NCI-H1092 (cell line): ENCODE measurements at regions not wholly inside any gene's neighbourhood (a gene's known extent, or its start where the extent isn't known, plus 50 kb on each side); places are given as distances from the start of the nearest gene placed in this dataset.

Experiments
- DNase-seq: peaks from one replicate; lab custom pipeline; 2025; lab: John Stamatoyannopoulos, UW

DNA sequence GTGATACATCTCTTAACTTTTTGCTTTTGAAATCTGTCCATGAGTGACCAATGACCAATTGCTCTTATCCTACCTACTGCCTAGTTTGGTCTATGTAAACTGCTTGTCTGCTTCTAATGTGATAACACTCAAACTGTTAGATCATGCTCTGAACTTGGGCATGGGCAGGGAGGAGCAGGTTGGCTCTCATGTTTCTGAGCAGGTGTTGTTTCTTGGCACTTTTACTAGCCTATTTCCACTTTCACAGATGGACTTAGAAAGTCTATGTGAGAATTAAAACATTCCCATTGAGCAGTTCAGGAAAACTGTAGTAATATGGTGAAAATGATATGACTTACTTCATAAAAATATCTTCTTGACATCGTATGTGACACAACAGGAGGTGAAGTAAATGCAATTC lies 538.4 kb downstream of the HACE1 start:
- no peak for DNase-seq

GRCh38 chr6:104320896-104321295 lies 538.8 kb downstream of the HACE1 start:
- no peak for DNase-seq

DNA sequence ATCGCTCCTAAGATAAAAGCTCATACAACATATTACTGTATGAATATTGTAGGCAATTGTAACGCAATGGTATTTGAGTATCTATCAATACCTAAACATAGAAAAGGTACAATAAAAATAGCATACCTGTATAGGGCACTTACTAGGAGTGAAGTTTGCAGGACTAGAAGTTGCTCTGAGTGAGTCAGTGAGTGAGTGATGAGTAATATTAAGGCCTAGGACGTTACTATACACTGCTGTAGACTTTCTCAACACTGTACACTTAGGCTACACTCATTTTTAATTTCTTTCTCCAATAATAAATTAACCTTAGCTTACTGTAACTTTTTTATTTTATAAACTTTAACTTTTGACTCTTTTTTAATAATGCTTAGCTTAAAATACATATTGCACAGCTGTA lies 546.9 kb downstream of the HACE1 start:
- DNase-seq: no peak

DNA sequence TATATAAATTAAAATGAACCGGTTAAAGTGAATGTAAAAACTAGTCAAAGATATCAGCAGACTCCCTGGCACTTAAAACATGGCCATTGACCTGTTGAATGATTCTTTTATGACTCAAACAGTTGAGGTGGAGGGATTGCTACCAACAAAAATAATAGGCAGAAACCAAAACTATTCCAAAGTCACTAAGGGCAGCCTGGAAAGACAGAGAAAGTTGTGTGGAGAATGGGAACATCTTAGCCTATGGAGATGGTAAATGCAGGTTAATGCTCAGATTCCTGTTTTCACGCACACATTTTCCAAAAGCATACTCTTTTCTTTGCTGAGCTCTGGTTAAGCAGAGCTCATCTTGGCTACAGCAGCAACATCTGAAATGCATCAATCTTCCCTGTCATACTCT lies 553.5 kb downstream of the HACE1 start:
- DNase-seq: no peak

DNA sequence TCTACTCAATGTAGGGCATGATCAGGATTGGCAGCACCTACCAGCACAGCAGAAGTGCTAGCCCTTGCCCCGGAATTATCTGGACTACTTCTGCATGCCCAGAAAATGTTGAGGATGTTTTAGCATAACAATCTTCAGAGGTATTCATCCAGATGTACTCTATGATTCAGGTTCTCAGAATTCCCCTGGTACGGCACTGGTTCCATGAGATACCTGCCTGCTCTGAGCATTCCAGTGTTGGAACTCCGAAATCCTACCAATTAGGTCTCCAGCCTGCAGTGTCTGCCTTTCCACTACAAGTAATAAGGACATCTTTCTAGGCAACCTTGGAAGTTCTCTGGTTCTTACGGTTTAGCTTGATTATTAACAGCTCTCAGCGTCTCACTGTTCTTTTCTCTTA lies 554.5 kb downstream of the HACE1 start:
- DNase-seq: no peak

DNA sequence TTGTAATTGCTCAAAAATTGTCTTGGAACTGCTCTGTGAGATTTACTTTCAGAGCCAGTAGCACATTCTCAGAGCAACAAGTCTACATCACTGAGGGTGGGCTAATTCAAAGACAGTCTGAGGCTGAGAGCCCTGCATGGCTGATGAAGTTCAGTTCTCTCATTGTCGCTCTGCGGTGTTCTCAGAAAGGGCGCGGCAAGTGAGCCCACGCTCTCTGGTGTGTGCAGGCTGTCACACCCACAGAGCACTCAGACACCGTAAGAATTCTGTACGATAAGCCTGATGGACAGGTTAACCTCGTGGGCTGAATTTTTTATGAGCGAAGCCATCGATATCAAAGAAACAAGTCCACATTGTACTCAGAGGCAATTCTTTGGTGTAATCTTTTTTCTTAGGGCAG lies 557.8 kb downstream of the HACE1 start:
- DNase-seq: no peak

DNA sequence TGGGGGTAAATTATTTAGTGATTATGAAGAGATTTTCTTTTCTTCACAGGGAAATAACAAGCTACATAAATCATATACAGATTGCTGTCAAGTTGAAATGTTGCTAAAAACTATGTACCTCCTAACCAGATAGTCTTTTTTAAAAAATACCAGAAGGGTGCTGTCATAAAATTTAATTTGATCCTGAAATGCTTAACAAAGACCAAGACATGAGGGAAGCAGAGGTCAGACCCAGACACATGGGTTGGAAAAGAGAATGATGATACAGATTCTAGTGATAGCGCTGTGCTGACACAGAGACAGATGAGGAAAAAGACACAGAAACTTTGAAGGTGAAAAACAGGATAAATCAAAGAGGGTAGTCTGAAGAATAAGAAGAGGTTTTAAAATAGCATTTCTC lies 573.1 kb downstream of the HACE1 start:
- no peak for DNase-seq

DNA sequence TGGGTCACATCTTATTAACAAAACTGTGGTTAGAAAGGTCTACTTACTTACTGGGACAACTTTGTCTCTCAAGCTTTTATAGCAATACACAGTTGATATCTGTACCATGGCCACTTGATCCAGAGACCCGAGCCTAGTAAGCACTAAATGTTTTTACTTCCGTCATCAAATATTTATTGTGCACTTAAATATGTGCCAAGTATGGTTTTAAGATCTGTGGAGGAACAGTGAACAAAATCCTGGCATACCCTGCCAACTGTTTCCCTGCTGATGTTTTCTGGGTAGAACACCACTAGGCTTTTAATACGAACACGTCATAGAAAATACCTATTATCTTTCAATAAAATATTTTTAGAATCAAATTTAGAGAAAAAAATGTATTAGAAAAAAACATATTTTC lies 574.8 kb downstream of the HACE1 start:
- DNase-seq: no peak

- DNase-seq: no peak
Measured at GRCh38 chr6:104282581-104282980, 577.1 kb downstream of the HACE1 start.

- no peak for DNase-seq
Measured at GRCh38 chr6:104281370-104281769, 578.3 kb downstream of the HACE1 start.

DNA sequence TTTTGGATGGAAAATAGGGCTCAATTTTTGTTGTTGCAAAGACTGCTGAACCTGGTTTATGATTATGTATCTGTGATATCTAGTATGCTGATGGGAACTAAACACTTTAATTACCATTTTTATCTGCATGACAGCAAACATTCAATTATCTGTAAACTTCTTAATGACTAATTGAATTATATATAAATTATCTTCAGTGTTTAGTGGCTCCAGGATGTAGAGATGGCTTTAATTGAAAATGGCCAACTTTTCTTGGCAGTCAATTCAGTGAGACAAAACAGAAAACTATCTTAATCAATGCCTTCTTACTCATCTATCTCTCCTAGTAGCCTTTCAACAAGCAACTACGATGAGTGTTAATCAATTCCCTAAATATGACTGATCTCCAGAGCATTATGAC lies 591.3 kb downstream of the HACE1 start:
- DNase-seq: no peak

DNA sequence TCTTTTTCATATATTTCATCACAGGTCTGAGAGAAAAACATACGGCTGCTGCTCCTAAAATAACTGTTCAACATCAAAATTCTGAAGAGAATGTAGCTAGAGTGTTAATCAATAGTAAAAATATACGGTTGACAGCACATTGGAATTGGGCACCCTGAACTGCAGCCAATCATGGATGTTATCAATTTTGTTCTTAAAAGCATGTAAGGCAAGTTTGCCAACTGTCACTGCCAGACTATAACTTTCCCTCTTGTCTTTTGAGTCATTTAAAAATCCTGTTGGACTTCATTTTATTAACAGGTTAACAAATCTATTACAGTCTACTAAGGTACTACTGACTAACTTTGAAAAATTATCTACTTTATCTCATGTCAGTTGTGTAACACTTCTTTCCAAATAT lies 592.8 kb downstream of the HACE1 start:
- no peak for DNase-seq

GRCh38 chr6:104256646-104257045 lies 603.1 kb downstream of the HACE1 start:
- no peak for DNase-seq

GRCh38 chr6:104253236-104253635 lies 606.5 kb downstream of the HACE1 start:
- DNase-seq: no peak

DNA sequence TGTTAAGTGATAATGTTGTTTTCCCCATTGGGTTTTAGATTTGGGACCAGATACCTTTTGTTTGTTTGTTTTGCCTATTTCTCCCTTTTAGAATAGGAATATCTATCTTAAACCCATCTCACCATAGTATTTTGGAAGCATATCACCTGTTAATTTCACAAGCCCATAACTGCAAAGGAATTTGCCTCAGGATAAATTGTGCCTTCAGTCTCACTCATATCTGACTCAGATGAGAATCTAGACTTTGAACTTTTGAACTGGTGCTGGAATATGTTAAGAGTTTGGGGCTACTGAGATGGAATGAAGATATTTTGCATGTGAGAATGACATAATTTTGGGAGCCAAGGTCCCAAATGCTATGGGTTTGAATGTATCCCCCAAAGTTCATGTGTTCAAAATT lies 607.4 kb downstream of the HACE1 start:
- no peak for DNase-seq

DNA sequence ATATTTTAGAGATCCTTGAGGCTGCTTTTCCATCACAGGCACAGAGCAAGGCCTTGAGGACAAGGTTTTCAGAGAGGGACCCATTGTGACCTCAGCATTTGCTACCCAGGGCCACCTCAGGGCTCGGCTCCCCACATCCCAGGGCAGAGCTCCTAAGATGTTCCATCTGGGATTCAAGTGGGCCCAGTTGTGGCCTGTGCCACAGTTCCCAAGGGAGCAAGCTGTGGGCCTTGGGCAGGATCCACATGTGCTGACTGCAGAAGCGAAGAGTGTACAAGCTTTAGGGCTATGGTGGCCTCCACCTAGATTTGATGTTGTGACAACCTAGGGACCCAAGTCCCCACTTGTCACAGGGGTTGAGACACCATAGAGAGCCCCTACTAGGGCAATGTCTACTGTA lies 608.1 kb downstream of the HACE1 start:
- DNase-seq: no peak

- DNase-seq: no peak
Measured at GRCh38 chr6:104240865-104241264, 618.9 kb downstream of the HACE1 start.

- no peak for DNase-seq
Measured at GRCh38 chr6:104239971-104240370, 619.7 kb downstream of the HACE1 start.

GRCh38 chr6:104229057-104229456 lies 630.7 kb downstream of the HACE1 start:
- DNase-seq: peak; percentile 41

GRCh38 chr6:104227508-104227907 lies 632.2 kb downstream of the HACE1 start:
- DNase-seq: no peak

DNA sequence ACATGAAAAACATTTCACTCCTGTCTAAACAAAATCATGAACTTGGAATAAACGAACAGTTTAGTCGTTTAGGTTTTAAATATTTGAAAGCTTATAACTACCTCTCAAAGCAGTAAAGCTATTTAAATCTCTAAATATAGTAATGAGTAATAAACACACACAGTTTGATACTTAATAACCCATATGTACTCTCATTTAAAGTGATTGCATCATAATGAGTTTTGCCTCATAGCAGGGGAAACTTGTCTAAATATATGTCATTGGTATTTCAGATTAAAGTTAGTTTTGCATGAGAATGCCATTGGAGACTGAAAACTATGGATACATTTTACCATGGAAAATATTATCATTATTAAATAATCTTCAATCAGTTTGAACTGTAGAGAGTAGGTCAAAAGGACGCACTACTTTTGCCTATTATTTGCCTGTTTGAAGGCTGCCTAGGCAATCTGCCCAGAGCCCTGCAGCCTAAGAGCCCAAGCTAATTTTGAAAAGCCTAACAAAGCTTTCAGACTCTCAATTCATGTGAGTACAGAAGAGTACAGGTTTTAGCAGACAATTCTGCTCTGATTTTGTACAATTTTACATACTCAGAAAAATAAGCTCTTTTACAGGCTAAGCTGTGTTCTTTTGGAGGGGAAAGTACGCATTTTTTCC lies 632.8 kb downstream of the HACE1 start:
- DNase-seq: peak; percentile 19

GRCh38 chr6:104218116-104218515 lies 641.6 kb downstream of the HACE1 start:
- DNase-seq: no peak

GRCh38 chr6:104214901-104215300 lies 644.8 kb downstream of the HACE1 start:
- DNase-seq: no peak

DNA sequence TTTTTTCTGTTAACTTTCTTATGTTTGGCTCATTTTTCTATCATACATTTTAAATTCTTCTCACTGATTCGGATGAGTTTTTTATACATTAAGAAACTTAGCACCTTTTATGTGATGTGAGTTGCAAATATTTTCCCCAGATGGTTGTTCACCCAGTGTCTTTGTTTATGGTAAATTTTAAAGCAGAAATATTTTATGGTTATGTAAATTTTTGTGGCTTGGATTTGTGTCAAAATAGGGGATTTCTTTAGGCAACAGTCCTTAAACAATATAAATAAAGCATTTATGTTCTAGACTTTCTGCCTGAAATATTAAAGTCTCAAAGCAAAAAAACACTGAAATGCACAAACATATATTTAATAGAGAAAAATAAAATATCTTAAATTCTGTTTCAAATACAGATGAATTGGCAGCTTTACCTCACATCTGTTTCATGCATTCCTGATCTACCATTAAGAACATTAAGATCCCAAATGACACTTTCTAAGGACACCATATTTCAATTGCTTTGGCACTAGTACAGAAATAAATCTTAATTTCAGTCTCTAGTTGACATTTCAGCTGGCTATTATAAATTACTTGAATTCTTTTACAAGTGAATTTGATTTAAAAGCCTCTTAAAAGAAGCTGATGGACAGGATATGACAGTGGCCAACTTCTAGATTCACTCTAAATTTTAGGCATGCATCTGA lies 646.6 kb downstream of the HACE1 start:
- DNase-seq: no peak
